Activated naive CD8-positive, alpha-beta T cell treated with anti-CD3 and anti-CD28 coated beads for 36 hours (primary cell): ENCODE measurements at regions not wholly inside any gene's neighbourhood (a gene's known extent, or its start where the extent isn't known, plus 50 kb on each side); places are given as distances from the start of the nearest gene placed in this dataset.
"Not testable (repeated sequence)": the region's sequence is repeated elsewhere in the genome, so short reads cannot be mapped to it uniquely, and the experiment has no call there.

Source experiments
- DNase-seq: peaks from one replicate; pipeline ENCODE4 v3.0.0; 2021
- H3K27ac Mint-ChIP-seq: one replicate; pipeline ENCODE4 v1.8.0; 2022; ENCODE audit warnings: mild to moderate bottlenecking, moderate library complexity, mixed read lengths
- H3K27me3 Mint-ChIP-seq: one replicate; pipeline ENCODE4 v1.8.0; 2022; ENCODE audit warnings: mild to moderate bottlenecking, mixed read lengths
- H3K36me3 Mint-ChIP-seq: one replicate; pipeline ENCODE4 v1.8.0; 2021; ENCODE audit warnings: mild to moderate bottlenecking, mixed read lengths
- H3K4me1 Mint-ChIP-seq: one replicate; pipeline ENCODE4 v1.8.0; 2021; ENCODE audit warnings: mixed read lengths
- H3K4me3 Mint-ChIP-seq: one replicate; pipeline ENCODE4 v1.8.0; 2022; ENCODE audit warnings: mild to moderate bottlenecking, moderate library complexity, mixed read lengths
- H3K9me3 Mint-ChIP-seq: one replicate; pipeline ENCODE4 v1.8.0; 2022; ENCODE audit warnings: mixed read lengths

DNA sequence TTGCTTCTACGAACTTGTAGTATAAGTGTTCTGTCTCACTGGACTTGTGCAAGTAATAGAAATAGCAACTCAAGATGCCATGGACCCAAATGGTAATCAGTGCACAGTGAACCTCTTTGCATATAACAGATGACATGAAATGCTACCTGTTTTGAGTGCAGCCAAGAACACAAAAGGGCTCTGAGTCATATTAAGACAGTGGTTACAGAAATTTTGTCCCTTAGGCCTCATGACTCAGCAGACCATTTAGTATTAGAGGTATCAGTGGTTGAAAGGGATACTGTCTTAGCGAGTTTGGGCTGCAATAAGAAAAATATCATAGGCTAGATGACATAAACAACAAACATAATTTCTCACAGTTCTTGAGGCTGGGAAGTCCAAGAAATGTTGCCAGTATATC is 502.9 kb upstream of the PCDH10 start:
- Mint-ChIP-seq H3K4me3 (no peak overlapping the region), H3K4me1 (no peaks in the 10 kb centered on the region), H3K27ac (no peak overlapping the region)

GRCh38 chr4:132651196-132651595 is 497.9 kb upstream of the PCDH10 start:
- peaks cover 3% of the 10 kb centered on the region for H3K9me3 Mint-ChIP-seq
- no peak overlapping the region for H3K4me3 Mint-ChIP-seq
- H3K27ac Mint-ChIP-seq = no peak overlapping the region
- no peaks in the 10 kb centered on the region for H3K27me3 Mint-ChIP-seq
- no peaks in the 10 kb centered on the region for H3K4me1 Mint-ChIP-seq
- no peak for DNase-seq
- H3K36me3 Mint-ChIP-seq = no peaks in the 10 kb centered on the region

More for the DNA sequence above, 502.9 kb upstream of the PCDH10 start:
- DNase-seq = no peak
- peaks cover 3% of the 10 kb centered on the region for H3K9me3 Mint-ChIP-seq
- no peaks in the 10 kb centered on the region for H3K27me3 Mint-ChIP-seq
- H3K36me3 Mint-ChIP-seq = no peaks in the 10 kb centered on the region

DNA sequence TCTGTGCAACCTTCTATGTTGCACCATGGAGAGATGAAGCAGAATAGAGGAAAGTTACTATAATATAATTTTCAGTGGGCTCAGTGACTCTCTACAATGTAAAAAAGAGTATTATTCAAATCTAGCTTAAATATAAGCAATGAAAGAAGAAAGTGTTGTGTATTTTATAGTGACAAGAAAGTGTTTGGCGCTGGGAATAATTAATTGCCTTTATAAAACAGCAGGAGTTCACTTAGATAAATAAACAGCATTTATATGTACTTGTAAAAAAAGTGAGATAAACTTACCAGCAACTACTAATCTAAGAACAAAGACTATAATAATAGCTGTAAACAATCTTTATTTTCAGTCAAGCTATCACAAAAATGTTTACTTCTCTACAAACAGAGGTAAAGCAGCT is 488.9 kb upstream of the PCDH10 start:
- Mint-ChIP-seq H3K4me3 (no peak overlapping the region), H3K4me1 (no peaks in the 10 kb centered on the region), H3K36me3 (no peaks in the 10 kb centered on the region), H3K27ac (no peak overlapping the region), H3K9me3 (peaks cover 9% of the 10 kb centered on the region), H3K27me3 (no peaks in the 10 kb centered on the region)
- DNase-seq = no peak

- Mint-ChIP-seq H3K4me1 (no peaks in the 10 kb centered on the region), H3K4me3 (no peak overlapping the region), H3K27ac (no peak overlapping the region), H3K36me3 (no peaks in the 10 kb centered on the region), H3K27me3 (no peaks in the 10 kb centered on the region), H3K9me3 (peaks cover 6% of the 10 kb centered on the region)
- DNase-seq = no peak
Measured at GRCh38 chr4:132662456-132662855, 486.6 kb upstream of the PCDH10 start.

- no peak overlapping the region for H3K4me3 Mint-ChIP-seq
- no peaks in the 10 kb centered on the region for H3K36me3 Mint-ChIP-seq
- DNase-seq = no peak
- H3K27ac Mint-ChIP-seq = no peak overlapping the region
- peaks cover 3% of the 10 kb centered on the region for H3K9me3 Mint-ChIP-seq
- H3K27me3 Mint-ChIP-seq = no peaks in the 10 kb centered on the region
- H3K4me1 Mint-ChIP-seq = no peaks in the 10 kb centered on the region
Measured at GRCh38 chr4:132669786-132670185, 479.3 kb upstream of the PCDH10 start.

DNA sequence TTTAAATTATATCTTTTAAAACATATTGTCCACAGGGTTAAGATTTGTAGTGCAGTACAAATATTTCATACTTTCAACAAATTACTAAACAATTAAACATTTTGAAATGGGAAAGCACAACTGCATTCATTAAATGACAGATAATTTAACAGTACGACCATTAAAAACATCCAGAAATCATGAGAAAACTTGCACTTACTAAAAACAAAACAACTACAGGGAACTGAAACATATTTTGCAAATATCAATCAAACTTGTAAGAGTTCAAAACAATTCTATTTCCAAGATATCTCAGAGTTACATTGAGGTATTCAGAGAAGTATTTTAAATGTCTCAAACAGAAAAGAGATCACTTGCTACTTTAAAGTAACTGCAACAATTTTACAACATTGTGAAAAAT is 478.5 kb upstream of the PCDH10 start:
- no peak overlapping the region for H3K4me3 Mint-ChIP-seq
- H3K36me3 Mint-ChIP-seq = no peaks in the 10 kb centered on the region

DNA sequence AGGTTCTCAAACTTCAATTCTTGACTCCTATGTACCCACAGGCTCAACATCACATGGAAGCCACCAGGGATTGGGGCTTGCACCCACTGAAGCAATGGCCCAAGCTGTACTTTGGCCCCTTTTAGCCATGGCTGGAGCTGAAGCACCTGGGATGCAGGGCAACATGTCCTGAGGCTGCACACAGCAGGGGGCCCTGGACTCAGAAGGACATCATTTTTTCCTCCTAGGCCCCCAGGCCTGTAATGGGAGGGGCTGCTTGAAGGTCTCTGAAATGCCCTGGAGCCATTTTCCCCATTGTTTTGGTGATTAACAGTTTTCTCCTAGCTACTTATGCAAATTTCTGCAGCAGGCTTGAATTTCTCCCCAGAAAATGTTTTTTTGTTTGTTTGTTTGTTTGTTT is 465.1 kb upstream of the PCDH10 start:
- no peaks in the 10 kb centered on the region for H3K4me1 Mint-ChIP-seq
- H3K36me3 Mint-ChIP-seq = no peaks in the 10 kb centered on the region
- no peak overlapping the region for H3K4me3 Mint-ChIP-seq
- H3K27me3 Mint-ChIP-seq = no peaks in the 10 kb centered on the region
- H3K27ac Mint-ChIP-seq = no peak overlapping the region
- peaks cover 20% of the 10 kb centered on the region for H3K9me3 Mint-ChIP-seq
- DNase-seq = no peak

More for the DNA sequence above, 478.5 kb upstream of the PCDH10 start:
- H3K4me1 Mint-ChIP-seq = no peaks in the 10 kb centered on the region
- DNase-seq = no peak
- H3K27me3 Mint-ChIP-seq = no peaks in the 10 kb centered on the region
- H3K9me3 Mint-ChIP-seq = peaks cover 3% of the 10 kb centered on the region
- no peak overlapping the region for H3K27ac Mint-ChIP-seq

DNA sequence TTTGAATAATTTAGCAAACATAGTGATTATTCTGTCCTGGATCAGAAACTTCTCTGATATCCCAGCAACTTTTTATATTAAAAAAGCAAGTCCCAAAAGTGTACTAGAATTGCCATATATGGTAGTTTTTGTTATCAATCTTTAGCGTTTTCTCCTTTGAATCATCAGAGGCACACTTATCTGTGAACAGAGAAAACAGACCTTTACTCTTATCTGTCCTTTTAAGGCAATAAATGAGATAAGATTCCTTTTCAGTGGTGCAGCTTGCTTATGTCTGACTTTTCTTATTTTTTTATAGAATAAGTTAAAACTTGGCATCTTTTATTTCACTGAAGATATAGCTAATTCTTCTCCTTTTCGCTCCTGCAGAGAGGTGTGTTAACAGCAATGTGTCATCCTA is 458.1 kb upstream of the PCDH10 start:
- no peaks in the 10 kb centered on the region for H3K36me3 Mint-ChIP-seq
- H3K9me3 Mint-ChIP-seq = peaks cover 12% of the 10 kb centered on the region
- DNase-seq = no peak
- no peaks in the 10 kb centered on the region for H3K27me3 Mint-ChIP-seq
- H3K4me1 Mint-ChIP-seq = no peaks in the 10 kb centered on the region
- no peak overlapping the region for H3K27ac Mint-ChIP-seq
- H3K4me3 Mint-ChIP-seq = no peak overlapping the region

- no peak for DNase-seq
- H3K27me3 Mint-ChIP-seq = no peaks in the 10 kb centered on the region
- H3K36me3 Mint-ChIP-seq = no peaks in the 10 kb centered on the region
- H3K9me3 Mint-ChIP-seq = peaks cover 12% of the 10 kb centered on the region
- no peak overlapping the region for H3K4me3 Mint-ChIP-seq
- H3K27ac Mint-ChIP-seq = no peak overlapping the region
- no peaks in the 10 kb centered on the region for H3K4me1 Mint-ChIP-seq
Measured at GRCh38 chr4:132691668-132692067, 457.4 kb upstream of the PCDH10 start.

DNA sequence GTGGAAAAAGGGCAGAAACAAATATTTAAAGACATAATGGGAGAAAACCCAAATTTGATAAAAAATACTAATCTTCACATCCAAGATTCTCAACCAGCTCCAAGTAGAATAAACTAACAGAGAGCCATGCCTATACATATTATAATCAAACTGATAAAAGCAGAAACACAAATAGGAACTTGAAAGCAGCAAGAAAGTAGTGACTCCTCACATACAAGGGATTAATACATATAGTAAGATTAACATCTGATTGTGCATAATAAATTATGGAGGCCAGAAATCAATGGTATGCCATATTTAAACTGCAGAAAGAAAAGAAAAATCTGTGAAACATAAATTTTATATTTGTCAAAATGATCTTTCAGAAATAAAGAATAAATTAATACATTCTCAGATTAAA is 454.3 kb upstream of the PCDH10 start:
- DNase-seq = no peak
- no peaks in the 10 kb centered on the region for H3K27me3 Mint-ChIP-seq
- H3K9me3 Mint-ChIP-seq = peaks cover 9% of the 10 kb centered on the region
- no peak overlapping the region for H3K27ac Mint-ChIP-seq
- no peaks in the 10 kb centered on the region for H3K36me3 Mint-ChIP-seq
- H3K4me3 Mint-ChIP-seq = no peak overlapping the region
- no peaks in the 10 kb centered on the region for H3K4me1 Mint-ChIP-seq

GRCh38 chr4:132697505-132697904 is 451.6 kb upstream of the PCDH10 start:
- H3K4me1 Mint-ChIP-seq, H3K4me3 Mint-ChIP-seq, H3K9me3 Mint-ChIP-seq, H3K27me3 Mint-ChIP-seq, DNase-seq, H3K36me3 Mint-ChIP-seq, H3K27ac Mint-ChIP-seq: not testable (repeated sequence)

DNA sequence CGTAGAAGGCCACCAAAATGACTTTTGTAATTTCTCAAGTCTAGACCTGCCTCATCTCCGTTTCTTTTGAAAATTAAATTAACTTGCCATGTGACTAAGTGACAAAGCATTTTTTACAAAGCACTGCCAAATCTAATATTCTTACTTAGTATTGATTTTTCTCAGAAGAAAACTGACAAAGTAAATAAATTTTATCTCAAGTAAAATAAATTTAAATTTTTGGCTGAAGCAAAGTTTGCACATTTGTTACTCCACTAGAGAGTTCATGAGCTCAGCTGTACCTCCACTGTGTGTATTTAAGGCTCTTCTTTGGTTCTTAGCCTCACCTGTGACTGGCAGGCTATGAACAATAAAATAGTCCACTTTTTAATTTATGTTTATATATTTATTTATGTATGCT is 441.1 kb upstream of the PCDH10 start:
- DNase-seq = no peak
- no peaks in the 10 kb centered on the region for H3K4me1 Mint-ChIP-seq
- H3K4me3 Mint-ChIP-seq = no peak overlapping the region
- H3K27ac Mint-ChIP-seq = no peak overlapping the region
- no peaks in the 10 kb centered on the region for H3K36me3 Mint-ChIP-seq
- peaks cover 2% of the 10 kb centered on the region for H3K9me3 Mint-ChIP-seq
- no peaks in the 10 kb centered on the region for H3K27me3 Mint-ChIP-seq

DNA sequence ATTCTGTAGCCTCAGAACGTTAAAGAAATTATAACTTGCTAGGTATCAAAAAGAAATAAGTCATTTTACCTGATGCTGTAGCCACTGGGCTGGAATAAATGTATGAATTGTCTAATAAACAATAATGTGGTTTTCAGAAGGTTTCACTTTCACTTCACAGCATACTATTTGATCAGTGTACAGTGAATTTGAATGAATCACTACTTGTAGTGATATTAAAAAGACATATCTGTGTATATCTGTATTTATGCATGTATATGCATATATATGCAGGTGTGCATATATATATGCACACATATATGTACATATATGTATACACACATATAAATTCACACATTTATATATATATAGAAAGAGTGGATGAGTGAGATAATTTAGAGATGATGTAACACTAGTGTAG is 440.0 kb upstream of the PCDH10 start:
- Mint-ChIP-seq H3K4me1 (no peaks in the 10 kb centered on the region), H3K9me3 (peaks cover 2% of the 10 kb centered on the region), H3K36me3 (no peaks in the 10 kb centered on the region), H3K4me3 (no peak overlapping the region), H3K27me3 (no peaks in the 10 kb centered on the region), H3K27ac (no peak overlapping the region)
- no peak for DNase-seq

DNA sequence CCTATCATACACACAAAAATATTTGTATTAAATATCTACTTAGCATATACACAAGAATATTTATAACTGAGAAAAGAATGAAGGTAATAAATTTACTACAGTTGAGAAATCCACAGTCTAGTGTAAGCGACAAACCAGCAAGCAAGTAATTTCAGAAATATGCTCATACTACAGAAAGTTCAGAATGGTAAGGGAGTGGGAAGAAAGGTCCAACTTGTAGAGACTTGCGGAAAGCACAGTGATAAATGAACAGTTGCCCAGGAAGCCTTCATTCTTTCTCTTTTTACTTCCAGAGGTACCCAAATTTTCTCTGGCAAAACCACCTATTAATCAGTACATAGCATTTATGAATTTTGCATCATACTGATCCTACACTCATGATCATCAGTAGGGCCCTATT is 438.1 kb upstream of the PCDH10 start:
- H3K27ac Mint-ChIP-seq = no peak overlapping the region
- no peak overlapping the region for H3K4me3 Mint-ChIP-seq
- DNase-seq = no peak
- no peaks in the 10 kb centered on the region for H3K27me3 Mint-ChIP-seq
- H3K4me1 Mint-ChIP-seq = no peaks in the 10 kb centered on the region
- no peaks in the 10 kb centered on the region for H3K36me3 Mint-ChIP-seq
- H3K9me3 Mint-ChIP-seq = peaks cover 2% of the 10 kb centered on the region

DNA sequence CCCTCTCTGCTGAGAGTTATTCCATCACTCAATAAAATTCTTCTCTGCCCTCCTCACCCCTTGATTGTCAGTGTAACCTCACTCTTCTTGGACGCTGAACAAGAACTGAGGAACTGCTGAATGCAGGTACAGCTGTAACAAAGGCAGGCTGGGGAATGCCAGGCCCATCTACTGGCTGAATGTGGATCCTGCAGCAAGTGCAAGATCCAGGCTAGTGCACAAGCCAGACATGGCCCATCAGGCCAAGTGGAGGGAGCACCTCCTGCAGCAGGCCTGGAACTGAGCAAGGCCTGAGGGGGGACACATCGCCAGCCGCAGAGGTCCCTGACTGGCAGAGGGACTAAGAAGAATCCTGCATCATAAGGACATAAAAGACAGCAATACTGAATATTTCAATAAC is 411.8 kb upstream of the PCDH10 start:
- Mint-ChIP-seq H3K9me3 (peaks cover 3% of the 10 kb centered on the region), H3K4me3 (no peak overlapping the region), H3K27me3 (no peaks in the 10 kb centered on the region), H3K27ac (no peak overlapping the region), H3K36me3 (no peaks in the 10 kb centered on the region), H3K4me1 (no peaks in the 10 kb centered on the region)
- no peak for DNase-seq

- H3K27ac Mint-ChIP-seq = no peak overlapping the region
- H3K9me3 Mint-ChIP-seq = no peaks in the 10 kb centered on the region
- H3K36me3 Mint-ChIP-seq = no peaks in the 10 kb centered on the region
- no peak for DNase-seq
- H3K4me3 Mint-ChIP-seq = no peak overlapping the region
- H3K4me1 Mint-ChIP-seq = no peaks in the 10 kb centered on the region
- H3K27me3 Mint-ChIP-seq = no peaks in the 10 kb centered on the region
Measured at GRCh38 chr4:132759199-132759780, 389.8 kb upstream of the PCDH10 start.

DNA sequence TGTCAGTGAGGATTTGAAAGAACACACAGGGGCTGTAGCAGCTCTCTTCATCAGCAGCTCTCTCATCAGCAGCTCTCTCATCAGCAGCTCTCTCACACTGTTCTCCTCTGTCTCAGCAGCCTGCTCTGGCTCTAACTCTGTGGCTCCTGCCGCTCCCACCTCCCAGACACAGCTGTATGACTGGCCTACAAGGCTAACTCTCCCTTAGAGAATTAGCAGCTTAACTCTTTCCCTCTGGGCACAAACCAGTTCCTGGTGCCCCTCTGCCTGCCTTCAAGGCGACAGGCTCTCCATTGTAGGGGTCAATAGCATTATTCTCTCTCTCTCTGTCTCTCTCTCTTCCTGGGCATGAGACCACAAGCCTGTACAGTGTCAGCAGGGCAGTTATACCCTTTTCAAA is 385.6 kb upstream of the PCDH10 start:
- H3K27me3 Mint-ChIP-seq = no peaks in the 10 kb centered on the region
- H3K36me3 Mint-ChIP-seq = no peaks in the 10 kb centered on the region
- H3K9me3 Mint-ChIP-seq = no peaks in the 10 kb centered on the region
- no peak overlapping the region for H3K4me3 Mint-ChIP-seq
- DNase-seq = no peak
- H3K4me1 Mint-ChIP-seq = no peaks in the 10 kb centered on the region
- H3K27ac Mint-ChIP-seq = no peak overlapping the region
